22Rv1 (cell line): ENCODE measurements at regions not wholly inside any gene's neighbourhood (a gene's known extent, or its start where the extent isn't known, plus 50 kb on each side); places are given as distances from the start of the nearest gene placed in this dataset.

Experiments used
- H3K27ac ChIP-seq: fragments of 450-650 bp; 2 replicates; pipeline ENCODE4 v1.5.1; 2017
- CTCF ChIP-seq: fragments of 450-650 bp; IDR thresholded peaks from 2 replicates; pipeline ENCODE4 v1.5.1; 2017; ENCODE audit warnings: mild to moderate bottlenecking
- ZFX ChIP-seq: fragments of 450-650 bp; IDR thresholded peaks from 2 replicates; pipeline ENCODE4 v1.6.1; 2017; ENCODE audit warnings: antibody characterized with exemption, borderline replicate concordance

GRCh38 chrX:128334821-128335220, 282.6 kb upstream of the ACTRT1 start:
- no peak overlapping the region for H3K27ac ChIP-seq
- no peak for TF ChIP-seq CTCF
- TF ChIP-seq ZFX, result no peak

- no peak overlapping the region for H3K27ac ChIP-seq
- no peak for TF ChIP-seq CTCF
- TF ChIP-seq ZFX, result no peak
Measured at GRCh38 chrX:128310912-128311311, 258.7 kb upstream of the ACTRT1 start.

- H3K27ac ChIP-seq, result no peak overlapping the region
- TF ChIP-seq ZFX (no peak), CTCF (no peak)
Measured at GRCh38 chrX:128309311-128309710, 257.1 kb upstream of the ACTRT1 start.

GRCh38 chrX:128294198-128294597, 242.0 kb upstream of the ACTRT1 start:
- no peak for TF ChIP-seq ZFX
- no peak overlapping the region for H3K27ac ChIP-seq

- H3K27ac ChIP-seq, result no peak overlapping the region
- no peak for TF ChIP-seq CTCF
- no peak for TF ChIP-seq ZFX
Measured at GRCh38 chrX:128287693-128288092, 235.5 kb upstream of the ACTRT1 start.

GRCh38 chrX:128250621-128251020, 198.4 kb upstream of the ACTRT1 start:
- no peak overlapping the region for H3K27ac ChIP-seq
- no peak for TF ChIP-seq ZFX
- TF ChIP-seq CTCF, result no peak

- TF ChIP-seq CTCF, result no peak
- TF ChIP-seq ZFX, result no peak
- no peak overlapping the region for H3K27ac ChIP-seq
Measured at GRCh38 chrX:128216364-128216763, 164.2 kb upstream of the ACTRT1 start.

- no peak for TF ChIP-seq CTCF
- no peak for TF ChIP-seq ZFX
Measured at GRCh38 chrX:128165884-128166408, 113.7 kb upstream of the ACTRT1 start.

More at GRCh38 chrX:128165884-128166408, 113.7 kb upstream of the ACTRT1 start:
- no peak overlapping the region for H3K27ac ChIP-seq
